ENCODE measurements at regions not wholly inside any gene's neighbourhood (a gene's known extent, or its start where the extent isn't known, plus 50 kb on each side); places are given as distances from the start of the nearest gene placed in this dataset.
"Not testable (repeated sequence)": the region's sequence is repeated elsewhere in the genome, so short reads cannot be mapped to it uniquely, and the experiment has no call there.

DNA sequence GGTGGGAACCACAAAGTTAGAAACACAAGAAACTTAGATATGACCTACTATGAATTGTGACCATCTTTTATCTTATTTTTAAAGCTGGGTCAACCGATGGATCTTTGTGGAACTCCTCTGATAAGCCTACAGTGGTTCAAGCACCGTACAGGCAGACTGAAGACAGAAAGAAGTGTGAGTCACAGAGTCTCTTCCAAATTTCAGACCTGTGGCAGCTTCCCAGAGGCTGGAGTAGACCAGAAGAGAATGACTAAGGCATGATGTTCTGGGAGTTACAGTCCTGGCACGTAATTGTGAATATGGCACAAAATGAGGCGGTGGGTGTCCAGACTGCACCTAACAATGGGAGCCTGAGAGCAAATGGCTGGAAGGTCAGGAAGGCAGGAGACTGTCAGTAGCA lies 70.0 kb downstream of the LMO4 start:
- DNase-seq, result peak; percentile 76

DNA sequence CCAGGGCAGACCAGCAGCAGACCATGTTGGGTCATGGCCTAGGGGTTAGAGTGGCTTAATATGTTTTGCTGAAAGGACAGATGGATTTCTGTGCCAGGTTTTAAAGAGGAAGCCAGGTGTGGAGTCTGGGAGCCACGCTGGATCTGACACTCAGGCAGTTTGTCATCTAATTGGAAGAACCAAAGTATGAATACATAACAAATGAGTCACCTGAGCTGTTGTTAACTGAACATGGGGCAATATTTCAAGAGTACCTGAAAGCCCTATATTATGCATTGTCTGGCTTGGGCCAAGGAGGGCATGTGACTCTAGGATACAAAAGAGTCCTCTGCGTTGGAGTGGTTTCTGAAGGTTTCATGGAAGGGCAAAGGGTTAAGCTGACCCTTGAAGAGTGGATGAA lies 70.6 kb downstream of the LMO4 start:
- DNase-seq, result no peak

DNA sequence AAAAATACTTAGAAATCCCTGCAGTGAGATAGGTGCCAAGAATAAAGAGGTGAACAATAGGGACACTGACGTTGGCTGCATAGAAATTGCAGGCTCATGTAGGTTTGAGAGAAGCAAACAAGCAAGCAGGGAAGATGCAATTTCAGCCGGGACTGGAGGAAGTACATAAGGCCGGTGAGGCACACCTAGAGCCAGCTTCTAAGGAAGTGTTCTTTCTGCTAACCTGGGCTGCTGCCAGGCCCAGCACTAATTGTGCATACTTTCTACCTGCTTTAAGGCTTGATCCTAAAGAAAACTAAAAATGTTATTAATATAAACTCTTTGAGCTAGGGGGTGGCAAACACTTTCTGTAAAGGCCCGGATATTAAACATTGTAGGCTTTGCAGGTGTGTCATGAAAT lies 71.0 kb downstream of the LMO4 start:
- no peak for DNase-seq

DNA sequence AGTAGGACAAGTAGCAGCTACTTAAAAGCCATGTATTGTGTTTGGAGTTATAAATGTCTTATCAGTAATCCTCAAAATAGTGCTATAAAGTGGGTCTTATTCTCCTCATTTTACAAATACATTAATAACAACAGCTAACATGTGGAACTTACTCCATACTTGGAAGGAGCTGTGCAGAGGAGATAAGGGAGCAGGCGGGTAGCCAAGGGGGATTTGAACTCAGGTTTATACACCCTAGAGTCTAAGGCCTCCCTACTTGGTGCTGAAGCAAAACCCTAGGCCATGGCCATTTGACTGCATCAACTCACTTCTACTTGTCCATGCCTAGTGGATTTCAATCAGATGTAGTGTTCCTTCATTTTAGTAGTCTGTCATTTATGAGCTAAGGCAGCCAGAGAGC lies 72.1 kb downstream of the LMO4 start:
- no peak for DNase-seq

DNA sequence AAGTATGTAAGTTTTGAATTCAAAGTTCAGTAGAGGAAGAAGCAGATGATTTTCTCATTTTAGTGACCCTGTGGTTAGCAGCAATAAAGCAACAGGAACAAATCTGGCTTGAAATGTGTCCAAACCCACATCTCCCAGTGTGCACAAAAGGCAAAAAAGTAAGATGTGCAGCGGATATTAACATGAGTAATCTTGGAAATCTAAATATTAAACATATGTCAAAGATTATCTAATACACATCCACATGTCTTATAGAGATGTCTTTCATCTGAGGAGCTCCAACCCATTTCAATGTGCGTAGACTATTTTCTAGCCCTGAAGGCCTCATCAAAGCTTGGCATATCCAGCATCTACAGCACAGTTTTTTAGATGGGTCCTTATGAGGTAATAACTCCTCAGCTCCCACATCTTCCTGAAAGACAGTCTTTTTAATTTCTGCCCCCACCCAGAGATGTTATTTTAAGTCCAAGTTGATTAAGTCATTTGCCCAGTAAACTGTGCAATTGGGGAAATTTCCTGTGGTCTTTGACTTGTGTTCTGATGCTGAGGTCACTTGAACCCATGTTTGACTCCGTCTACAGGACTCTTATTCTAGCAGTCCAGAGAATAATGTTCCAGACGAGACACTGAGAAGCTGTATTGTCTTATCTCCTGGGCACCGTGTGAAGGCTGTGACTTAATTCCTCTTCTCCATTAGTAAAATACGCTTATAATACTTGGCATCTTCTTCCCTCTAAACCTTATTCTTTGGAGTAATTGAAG lies 73.7 kb downstream of the LMO4 start:
- DNase-seq, result peak; percentile 91

DNA sequence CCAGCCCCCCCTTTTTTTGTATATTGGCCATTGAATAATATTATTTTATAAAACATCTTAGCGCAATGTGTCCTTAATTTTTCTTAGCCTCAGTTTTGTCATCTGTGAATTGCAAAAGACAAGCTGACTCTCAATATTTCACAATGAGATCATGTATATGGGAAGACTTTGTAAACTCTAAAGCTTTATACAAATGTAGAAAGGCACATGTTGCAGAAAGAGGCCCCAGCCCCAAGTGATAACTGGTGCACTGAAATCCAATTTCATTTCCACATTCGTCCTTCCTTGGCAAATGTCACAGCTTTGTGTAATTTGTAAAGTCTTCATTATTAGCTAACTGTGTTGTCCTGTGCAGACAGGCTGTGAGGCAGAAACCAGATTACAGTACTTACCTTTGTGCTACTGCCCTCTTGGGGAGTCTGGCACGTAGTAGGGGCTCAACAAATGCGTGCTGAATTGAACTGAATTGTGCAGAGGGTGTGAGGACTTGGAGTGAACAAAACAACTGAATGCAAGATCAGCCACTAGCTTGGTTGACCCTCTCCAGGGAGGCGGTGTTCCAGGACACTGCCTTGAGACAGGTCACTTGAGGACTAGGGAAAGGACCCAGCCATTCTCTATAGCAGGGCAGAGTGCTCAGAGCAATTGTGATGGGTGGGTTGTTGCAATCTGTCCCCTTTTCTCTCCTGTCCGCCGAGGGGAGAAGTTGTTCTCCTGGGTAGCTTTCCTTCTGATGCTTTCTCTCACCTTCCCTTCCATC lies 74.6 kb downstream of the LMO4 start:
- DNase-seq, result no peak

DNA sequence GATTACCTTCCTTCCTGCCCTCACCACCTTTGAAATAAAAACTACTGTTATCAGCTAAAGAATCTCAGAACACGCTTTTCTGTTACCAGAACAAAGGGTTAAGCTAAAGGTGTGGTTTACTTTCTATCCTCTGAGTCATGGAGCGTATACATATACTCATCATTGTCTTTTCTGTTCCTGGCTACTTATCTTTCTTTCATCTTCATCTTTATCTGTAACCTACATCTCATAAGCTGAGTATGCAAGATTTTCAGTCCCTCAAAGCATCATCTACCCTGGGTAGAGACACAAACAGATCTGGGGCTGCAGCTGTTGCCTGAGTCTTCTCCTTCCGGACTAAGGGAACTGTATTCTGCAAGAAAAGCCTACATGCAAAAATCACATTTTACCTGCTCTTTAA lies 75.6 kb downstream of the LMO4 start:
- no peak for DNase-seq

DNA sequence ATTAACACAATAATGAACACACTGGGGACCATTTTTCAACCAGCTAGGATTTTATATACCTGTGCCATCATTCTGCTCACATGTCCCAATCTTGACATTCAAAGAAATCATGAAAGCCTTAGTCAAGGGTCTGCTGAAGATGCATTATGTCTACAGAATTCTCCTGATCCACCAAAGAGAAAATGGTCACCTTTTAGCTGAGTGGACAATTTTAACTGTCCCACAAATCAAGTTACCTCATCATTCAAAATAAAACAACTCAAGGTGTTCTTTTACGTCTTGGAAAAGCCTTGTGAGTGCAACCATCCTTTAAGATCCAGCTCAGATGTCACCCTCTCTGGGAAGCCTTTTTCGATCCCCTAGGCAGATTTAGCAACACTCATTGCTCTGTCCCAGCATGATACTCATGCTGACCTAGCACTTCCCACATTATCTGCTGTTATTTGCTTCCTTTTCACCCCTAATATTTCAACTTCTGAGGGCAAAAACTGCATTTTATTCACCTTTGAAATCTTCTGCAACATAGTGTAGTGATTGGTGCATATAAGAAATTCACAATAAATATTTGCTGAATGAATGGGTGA lies 80.1 kb downstream of the LMO4 start:
- DNase-seq, result no peak

DNA sequence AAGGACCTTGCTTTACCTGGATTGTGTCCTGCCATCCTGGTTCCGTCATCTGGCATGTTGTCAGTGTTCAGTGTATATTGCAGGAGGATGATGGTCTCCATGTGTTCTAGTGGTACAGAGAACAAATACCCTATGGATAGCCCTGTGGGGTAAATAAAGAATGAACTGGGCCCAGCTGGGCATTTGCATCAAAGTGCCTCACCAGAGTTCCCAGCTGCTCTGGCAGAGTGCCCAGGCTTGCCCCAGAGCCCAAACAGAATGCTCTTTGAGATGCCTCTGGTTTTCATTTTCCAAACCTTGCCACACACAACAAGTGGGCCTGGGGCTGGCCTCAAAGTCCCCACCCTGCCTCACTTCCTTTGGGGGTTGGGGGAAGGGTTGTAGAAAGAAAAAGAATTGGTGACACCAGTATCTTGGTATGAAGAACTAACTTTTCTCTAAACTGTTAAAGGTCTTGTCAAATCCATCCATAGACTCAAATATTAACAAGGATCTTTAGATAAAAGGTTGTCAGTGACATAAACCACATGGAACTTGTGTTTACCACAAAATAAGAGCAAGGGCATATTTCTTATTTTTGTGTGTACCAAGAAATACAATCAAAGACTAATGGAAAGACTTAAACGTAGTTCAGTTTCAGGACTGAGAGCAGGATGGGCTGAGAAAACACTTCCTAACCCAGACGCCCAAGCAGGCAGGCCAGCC lies 82.2 kb downstream of the LMO4 start:
- peak; percentile 32 for DNase-seq

DNA sequence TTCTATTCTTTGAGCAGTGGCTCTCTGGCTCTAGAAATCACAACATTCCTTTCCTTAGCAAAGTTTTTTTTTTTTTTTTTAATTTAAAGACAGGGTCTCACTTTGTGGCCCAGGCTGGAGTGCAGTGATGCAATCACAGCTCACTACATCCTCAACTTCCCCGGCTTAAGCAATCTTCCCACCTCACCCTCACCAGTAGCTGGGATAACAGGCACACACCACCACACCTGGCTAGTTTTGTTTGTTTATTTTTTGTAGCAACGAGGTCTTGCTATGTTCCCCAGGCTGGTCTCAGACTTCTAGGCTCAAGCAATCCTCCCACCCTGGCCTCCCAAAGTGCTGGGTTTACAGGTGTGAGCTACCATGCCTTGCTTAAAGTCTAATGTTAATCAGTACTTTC lies 85.2 kb downstream of the LMO4 start:
- not testable (repeated sequence) for DNase-seq

DNA sequence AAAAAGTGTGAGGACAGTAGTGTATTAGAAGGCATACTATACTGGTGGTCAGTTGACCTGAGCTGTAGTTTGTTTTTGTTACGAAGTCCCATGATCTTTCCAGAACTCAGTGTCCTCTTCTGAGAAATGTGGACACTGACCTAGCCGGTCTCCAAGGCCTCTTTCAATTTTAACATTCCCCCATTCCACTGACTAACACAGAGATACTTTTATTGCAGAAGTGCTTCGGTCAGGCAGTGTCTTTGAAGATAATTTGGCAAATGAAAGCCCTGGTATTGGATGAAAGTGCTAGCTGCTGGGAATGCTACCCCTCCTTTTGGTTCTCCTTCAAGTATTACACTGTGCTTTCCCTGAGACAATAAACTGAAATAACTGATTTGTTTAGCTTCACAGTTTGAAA lies 89.4 kb downstream of the LMO4 start:
- DNase-seq, result no peak

DNA sequence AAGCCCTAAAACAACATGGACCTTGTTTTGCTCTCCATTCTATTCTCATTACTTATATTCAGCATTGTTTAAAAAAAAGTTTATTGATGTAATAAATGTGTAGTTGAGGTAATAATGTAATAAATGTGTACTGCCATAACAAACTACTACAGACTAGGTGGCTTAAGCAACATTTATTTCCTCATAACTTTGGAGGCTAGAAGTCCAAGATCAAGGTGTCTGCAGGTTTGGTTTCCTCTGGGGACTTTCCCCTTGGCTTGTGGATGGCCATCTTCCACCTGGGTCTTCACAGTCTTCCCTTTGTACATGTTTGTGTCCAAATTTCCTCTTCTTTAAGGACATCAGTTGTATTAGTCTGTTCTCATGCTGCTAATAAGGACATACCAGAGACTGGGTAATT lies 93.1 kb downstream of the LMO4 start:
- DNase-seq, result no peak

DNA sequence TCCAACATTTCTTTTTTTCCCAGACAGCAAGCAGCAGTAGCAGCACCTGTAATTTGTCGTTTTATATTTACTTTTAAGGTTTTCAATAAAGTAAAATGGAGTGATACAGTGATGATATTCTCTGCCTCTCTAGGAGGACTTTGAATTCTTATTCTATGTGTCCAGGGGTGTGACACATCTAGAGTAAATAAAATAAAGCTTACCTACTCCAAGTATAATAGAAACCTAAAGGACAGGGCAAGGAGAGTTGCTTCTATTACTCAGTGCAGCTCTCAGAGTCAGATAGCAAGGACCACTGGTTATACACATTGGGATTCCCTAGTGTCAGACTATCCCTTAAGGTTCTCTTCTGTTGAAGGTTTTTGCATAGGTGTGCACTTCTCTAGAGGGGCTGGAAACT lies 95.9 kb downstream of the LMO4 start:
- DNase-seq, result no peak

DNA sequence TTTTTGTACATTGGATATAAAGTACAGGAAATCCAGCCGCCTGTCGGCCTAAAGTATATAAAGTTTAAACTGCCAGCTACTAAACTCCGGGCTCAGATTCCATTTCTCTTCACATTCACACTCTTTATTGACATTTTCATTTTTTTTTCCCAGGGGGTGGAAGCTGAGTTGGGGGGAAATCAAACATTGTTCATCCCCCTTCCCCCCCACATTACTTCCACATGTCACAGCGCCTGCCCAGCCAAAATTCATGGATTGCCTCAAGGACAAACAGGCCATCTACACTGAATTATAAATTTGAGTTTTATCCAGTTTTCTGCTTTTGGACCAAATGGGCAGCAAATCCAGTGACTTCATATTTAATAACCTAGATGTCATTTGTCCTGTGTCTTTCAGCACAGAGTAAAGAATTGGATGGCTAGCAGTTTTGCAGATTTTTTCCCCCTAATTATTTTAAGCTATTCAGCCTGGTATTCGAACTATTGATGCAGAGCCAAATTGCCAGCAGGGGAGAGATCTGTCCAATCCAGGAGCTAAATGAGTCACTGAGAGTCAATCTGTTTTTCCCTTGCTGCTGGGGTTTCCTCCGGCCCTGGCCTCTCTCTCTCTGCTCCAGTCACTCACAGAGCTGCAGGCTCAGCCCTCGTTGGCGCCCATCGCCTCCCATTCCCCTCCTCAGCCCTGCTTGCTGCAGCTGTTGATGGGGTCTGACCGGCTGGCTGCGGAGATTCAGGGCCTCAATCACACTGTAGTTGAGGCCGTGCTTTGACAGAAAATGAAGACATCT lies 98.0 kb downstream of the LMO4 start:
- peak; percentile 83 for DNase-seq

DNA sequence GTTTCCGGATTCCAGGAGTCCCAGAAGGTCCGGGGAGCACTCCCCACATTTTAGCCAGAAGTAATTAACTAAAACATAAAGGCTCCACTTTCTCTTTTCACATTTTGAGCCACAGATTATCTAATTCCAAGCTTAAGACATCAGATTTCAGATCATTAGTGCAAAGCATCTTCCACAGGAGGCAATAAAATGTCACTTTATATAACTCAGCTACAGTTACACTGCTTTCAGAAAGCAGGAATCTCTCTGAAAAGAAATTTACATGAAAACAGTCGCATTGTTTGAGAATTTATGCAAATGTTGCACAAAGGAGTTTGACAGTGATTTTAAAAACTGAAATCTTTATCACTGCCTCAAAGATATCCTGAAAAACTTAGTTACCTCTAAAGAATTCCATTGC lies 99.7 kb downstream of the LMO4 start:
- no peak for DNase-seq

DNA sequence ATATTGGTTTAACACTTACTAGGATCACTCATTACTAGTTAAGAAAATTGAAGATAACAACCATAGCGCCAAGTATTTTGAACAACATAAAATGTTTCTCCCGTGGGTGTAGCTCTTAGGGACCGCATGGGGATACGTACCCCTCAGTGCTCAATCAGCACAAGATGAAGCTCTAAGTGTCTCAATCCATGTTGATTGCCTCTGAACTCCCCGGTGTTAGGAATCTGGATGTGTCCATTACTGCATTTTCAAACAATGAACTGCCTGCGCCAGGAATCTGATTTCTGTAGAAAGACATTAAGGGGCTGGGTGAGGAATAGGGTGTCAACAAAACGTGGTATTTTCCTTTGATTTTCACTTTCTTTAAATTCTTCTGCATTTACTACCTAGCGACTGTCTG lies 100.2 kb downstream of the LMO4 start:
- no peak for DNase-seq

DNA sequence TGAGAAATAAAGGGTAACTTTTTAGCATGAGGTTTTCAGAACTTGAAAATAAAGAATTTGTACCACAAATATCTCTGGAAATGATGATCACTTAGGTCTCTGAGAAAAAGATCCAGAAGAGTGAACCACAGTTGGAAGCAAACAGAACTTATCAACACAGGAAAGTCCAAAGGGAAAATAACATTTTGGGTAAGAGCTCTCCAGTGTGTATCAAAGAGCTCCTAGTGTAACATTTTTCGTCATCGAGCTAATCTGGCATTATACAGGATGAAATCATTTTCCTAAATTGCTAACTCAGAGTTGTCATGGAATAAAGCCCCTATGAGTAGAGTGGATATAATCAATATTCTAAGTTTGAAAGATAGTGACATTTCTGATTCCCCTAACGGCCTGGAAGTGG lies 104.0 kb downstream of the LMO4 start:
- DNase-seq, result no peak

DNA sequence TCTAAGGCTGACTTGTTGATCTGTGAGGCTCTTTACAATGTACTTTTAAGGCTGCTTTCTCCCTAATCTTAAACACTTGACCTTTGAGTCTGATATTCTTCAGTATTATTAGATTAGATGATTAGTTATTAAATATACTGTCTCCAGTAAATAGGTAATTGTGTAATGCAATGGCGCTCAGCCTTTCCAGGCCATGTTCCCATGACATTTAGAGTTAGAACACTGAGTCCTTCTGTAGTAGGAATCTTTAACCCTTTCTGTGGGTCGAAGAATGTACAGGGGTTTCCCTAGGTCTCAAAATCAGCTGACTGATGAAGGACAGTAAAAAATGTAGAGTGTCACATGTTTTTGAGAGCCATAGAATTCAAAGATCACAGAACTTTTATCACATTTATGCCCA lies 104.4 kb downstream of the LMO4 start:
- DNase-seq, result not testable (repeated sequence)

DNA sequence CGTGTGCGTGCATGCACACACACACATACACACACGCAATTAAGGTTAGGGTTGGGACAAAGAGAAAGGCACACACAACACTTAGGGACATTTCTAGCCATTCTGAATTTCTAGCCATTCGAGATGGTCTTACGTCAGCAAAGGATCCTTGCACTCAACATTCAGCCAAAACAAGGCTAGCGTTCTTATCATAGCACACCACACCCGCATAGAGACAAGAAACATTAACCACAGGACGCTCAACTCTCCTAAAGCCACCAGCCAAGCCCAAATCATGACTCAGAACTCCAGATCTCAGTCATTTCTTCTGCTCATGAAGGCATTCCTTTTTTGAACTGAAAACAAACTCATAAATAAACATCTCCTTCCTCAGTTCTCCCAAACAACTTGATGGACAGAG lies 106.8 kb downstream of the LMO4 start:
- DNase-seq, result no peak

DNA sequence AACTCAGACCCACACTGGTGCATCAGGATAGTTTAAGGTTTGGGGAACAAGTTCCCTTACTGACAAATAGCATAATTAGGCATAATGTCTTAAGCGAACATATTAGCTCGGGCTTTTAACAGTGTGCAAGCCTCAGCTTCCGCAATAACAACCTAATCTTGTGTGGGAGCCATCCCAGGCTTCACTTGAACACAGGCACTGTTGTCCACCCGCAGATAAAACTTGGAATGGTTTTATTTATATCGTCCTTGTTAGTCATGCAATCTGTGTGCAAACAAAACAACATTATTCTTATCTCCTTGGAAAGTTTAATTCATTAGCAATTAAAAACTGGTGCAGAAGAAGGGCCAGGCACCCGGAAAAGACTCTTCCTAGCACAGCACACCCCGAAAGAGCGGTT lies 107.4 kb downstream of the LMO4 start:
- not testable (repeated sequence) for DNase-seq

DNA sequence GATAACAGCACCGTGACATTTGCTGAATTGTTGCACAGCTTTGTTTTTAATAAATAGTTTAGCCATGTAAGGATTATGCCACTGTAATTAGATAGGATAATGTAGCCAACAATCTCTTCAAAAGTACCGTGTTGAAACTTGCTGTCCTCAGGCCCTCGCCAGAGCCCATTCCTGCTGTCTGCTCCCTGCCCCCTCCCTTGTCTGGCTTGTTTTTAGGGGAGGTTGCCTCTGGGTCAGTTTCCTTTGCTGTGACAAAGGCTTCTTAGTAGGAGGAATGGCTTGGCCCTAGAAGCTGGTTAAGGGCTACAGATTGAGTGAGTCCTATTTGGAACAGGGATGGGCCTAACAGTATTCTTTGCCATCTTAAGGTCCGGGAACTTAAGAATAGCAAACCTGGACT lies 107.9 kb downstream of the LMO4 start:
- DNase-seq, result no peak

DNA sequence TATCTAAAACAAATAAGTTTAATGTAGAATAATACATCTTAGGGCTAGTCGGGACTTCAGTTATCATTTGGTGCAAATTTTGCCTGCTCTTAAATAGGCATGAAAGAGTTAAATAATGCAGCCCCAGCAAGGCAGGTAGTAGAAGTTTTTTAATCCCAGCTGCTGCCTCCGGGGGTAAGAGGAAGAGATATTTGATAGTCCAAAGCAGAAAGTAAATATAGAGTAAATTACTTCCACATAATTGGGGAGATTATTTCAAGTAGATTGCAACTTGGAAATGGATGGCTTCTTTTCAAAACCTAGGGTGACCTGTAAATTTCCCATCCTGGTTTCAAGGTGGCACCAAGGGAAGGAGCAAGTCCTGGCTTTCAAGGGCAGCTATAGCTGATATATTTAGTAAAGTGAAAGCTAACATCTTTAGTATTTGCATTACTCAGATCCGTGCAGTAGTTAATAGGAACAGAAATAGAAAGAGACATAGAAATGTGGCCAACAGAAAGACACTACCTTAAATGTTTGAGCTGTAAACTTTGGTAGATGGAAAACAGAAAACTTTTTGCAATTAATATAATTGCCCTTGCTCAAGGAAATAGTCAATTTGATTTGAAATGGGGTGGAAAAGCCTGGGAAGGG lies 109.1 kb downstream of the LMO4 start:
- no peak for DNase-seq

All from fibroblast of skin of scalp (primary cell).